GM23338 (cell line): ENCODE measurements at regions not wholly inside any gene's neighbourhood (a gene's known extent, or its start where the extent isn't known, plus 50 kb on each side); places are given as distances from the start of the nearest gene placed in this dataset.

Source experiments
- ATAC-seq: fragments of 200-7000 bp; cut with Tn5 transposase; 3 replicates; pipeline ENCODE4 v1.9.1; 2020
- DNase-seq: peaks from one replicate; pipeline ENCODE4 v3.0.0-alpha.2; 2015; ENCODE audit warnings: low spot score
- H2AFZ ChIP-seq: fragments of 200-600 bp; sonication (generic); 2 replicates; pipeline ENCODE4 v1.8.0; 2016; ENCODE audit warnings: antibody characterized with exemption, mild to moderate bottlenecking, moderate library complexity
- H3F3A ChIP-seq: fragments of 200-600 bp; sonication (generic); replicated peaks from 2 replicates; pipeline ENCODE4 v1.8.0; 2017; ENCODE audit warnings: antibody characterized with exemption, mixed run types, low read depth
- H3K27ac ChIP-seq: fragments of 200-600 bp; sonication (generic); 2 replicates; pipeline ENCODE4 v1.6.1; 2016; ENCODE audit warnings: low read depth
- H3K27me3 ChIP-seq: fragments of 200-600 bp; sonication (generic); 2 replicates; pipeline ENCODE4 v1.8.0; 2016; ENCODE audit warnings: mild to moderate bottlenecking, mixed run types, moderate library complexity; ENCODE audit not compliant: insufficient read depth
- H3K36me3 ChIP-seq: fragments of 200-600 bp; sonication (generic); 2 replicates; pipeline ENCODE4 v1.8.0; 2016; ENCODE audit warnings: mild to moderate bottlenecking; ENCODE audit not compliant: insufficient read depth
- H3K4me1 ChIP-seq: fragments of 200-600 bp; sonication (generic); 2 replicates; pipeline ENCODE4 v1.8.0; 2016; ENCODE audit warnings: mild to moderate bottlenecking, moderate library complexity; ENCODE audit not compliant: insufficient read depth
- H3K4me2 ChIP-seq: fragments of 200-600 bp; sonication (generic); 2 replicates; pipeline ENCODE4 v1.7.1; 2017; ENCODE audit warnings: mixed run types
- H3K4me3 ChIP-seq: fragments of 200-600 bp; sonication (generic); 2 replicates; pipeline ENCODE4 v1.6.1; 2016; ENCODE audit warnings: mixed run types
- H3K79me2 ChIP-seq: fragments of 200-600 bp; sonication (generic); replicated peaks from 2 replicates; pipeline ENCODE4 v1.8.0; 2017; ENCODE audit warnings: mild to moderate bottlenecking; ENCODE audit not compliant: insufficient read depth
- H3K9me2 ChIP-seq: fragments of 200-600 bp; sonication (generic); 2 replicates; pipeline ENCODE4 v1.8.0; 2017; ENCODE audit not compliant: insufficient read depth
- H4K20me1 ChIP-seq: fragments of 200-600 bp; sonication (generic); replicated peaks from 2 replicates; pipeline ENCODE4 v1.8.0; 2017; ENCODE audit warnings: mild to moderate bottlenecking; ENCODE audit not compliant: insufficient read depth
- H3K27ac Mint-ChIP-seq: 2 replicates; pipeline ENCODE4 v1.8.0; 2020; ENCODE audit warnings: inconsistent platforms, mild to moderate bottlenecking, moderate library complexity, mixed read lengths
- H3K27me3 Mint-ChIP-seq: 3 replicates; pipeline ENCODE4 v1.8.0; 2022; ENCODE audit warnings: low read depth, mild to moderate bottlenecking, moderate library complexity, mixed read lengths, inconsistent platforms; ENCODE audit not compliant: insufficient read depth, poor library complexity
- H3K36me3 Mint-ChIP-seq: 3 replicates; pipeline ENCODE4 v1.8.0; 2021; ENCODE audit warnings: low read depth, mild to moderate bottlenecking, inconsistent platforms, moderate library complexity, mixed read lengths
- H3K4me1 Mint-ChIP-seq: 3 replicates; pipeline ENCODE4 v1.8.0; 2020; ENCODE audit warnings: mild to moderate bottlenecking, inconsistent platforms, mixed read lengths
- H3K4me3 Mint-ChIP-seq: 3 replicates; pipeline ENCODE4 v1.8.0; 2021; ENCODE audit warnings: moderate library complexity, mild to moderate bottlenecking, inconsistent platforms, mixed read lengths
- H3K9me3 Mint-ChIP-seq: 3 replicates; pipeline ENCODE4 v1.8.0; 2020; ENCODE audit warnings: moderate library complexity, mild to moderate bottlenecking, inconsistent platforms, mixed read lengths
- CREB1 ChIP-seq: fragments of 250-450 bp; sonication (Bioruptor Pico); IDR thresholded peaks from 2 replicates; pipeline ENCODE4 v1.5.0; 2020; ENCODE audit warnings: low read depth, mild to moderate bottlenecking, moderate library complexity
- EZH2 ChIP-seq: fragments of 200-600 bp; sonication (generic); IDR thresholded peaks from one replicate; pipeline ENCODE4 v1.8.0; 2017; ENCODE audit warnings: antibody characterized with exemption, mild to moderate bottlenecking, low read depth; ENCODE audit not compliant: unreplicated experiment
- ZNF331 ChIP-seq: fragments of 250-450 bp; sonication (Bioruptor Pico); IDR thresholded peaks from 2 replicates; pipeline ENCODE4 v1.5.0; 2020; ENCODE audit warnings: low read depth, mild to moderate bottlenecking, moderate library complexity
- TF ChIP-seq, protein P1 (sequence below), 2 experiments: fragments of 200-600 bp in 1 of 2; sonication (generic) in 1 of 2; conservative IDR thresholded peaks; 2 replicates each; pipeline versions ENCODE4 v1.5.1 to v1.6.1; 2016 to 2017; ENCODE audit warnings: antibody characterized with exemption in 2 of 2, low read depth in 2 of 2, mild to moderate bottlenecking in 2 of 2, moderate library complexity in 1 of 2
- TF ChIP-seq, protein P2 (sequence below): fragments of 250-450 bp; sonication (Bioruptor Pico); IDR thresholded peaks from 2 replicates; pipeline ENCODE4 v1.5.0; 2020; ENCODE audit warnings: mild to moderate bottlenecking, moderate library complexity
- TF ChIP-seq, protein P3 (sequence below): IDR thresholded peaks from 2 replicates; pipeline ENCODE4 v1.6.1; 2016; ENCODE audit warnings: antibody characterized with exemption
- TF ChIP-seq, protein P4 (sequence below): IDR thresholded peaks from one replicate; pipeline ENCODE4 v1.6.1; 2018; ENCODE audit warnings: antibody characterized with exemption; ENCODE audit not compliant: unreplicated experiment

DNA sequence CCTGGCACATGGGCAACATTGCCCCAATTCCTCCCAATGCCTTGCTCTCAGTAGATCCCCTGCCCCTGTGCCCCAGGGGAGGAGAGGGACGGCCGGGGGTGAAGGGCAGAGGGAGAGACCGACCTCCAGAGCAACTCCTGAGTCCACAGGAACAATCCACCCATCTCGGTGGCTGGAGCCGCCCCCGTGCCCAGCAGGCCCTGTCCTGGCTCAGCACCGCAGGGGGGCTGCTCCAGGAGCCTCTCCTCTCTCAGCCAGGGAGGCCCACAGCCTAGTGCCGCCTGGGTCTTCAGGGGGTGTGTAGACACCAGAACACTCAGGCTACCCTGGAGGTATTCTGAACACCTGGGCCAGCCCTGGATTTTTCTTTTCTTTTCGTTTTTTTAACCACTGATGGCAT is 233.7 kb upstream of the SDK2 start:
- H2AFZ ChIP-seq = no peak overlapping the region
- H3K36me3 ChIP-seq = no peaks in the 10 kb centered on the region
- Mint-ChIP-seq H3K4me3 (no peak overlapping the region), H3K4me1 (no peaks in the 10 kb centered on the region), H3K36me3 (no peaks in the 10 kb centered on the region), H3K27me3 (peaks cover 8% of the 10 kb centered on the region), H3K9me3 (peaks cover 3% of the 10 kb centered on the region; the same call in 1 of the 3 replicates), H3K27ac (no peak overlapping the region)
- H3K27ac ChIP-seq = no peak overlapping the region
- no peaks in the 10 kb centered on the region for H3K4me1 ChIP-seq
- no peaks in the 10 kb centered on the region for H3K27me3 ChIP-seq
- no peaks in the 10 kb centered on the region for H3K79me2 ChIP-seq
- no peaks in the 10 kb centered on the region for H3F3A ChIP-seq
- DNase-seq (no peak), ATAC-seq (no peak)
- TF ChIP-seq, protein P1, sequence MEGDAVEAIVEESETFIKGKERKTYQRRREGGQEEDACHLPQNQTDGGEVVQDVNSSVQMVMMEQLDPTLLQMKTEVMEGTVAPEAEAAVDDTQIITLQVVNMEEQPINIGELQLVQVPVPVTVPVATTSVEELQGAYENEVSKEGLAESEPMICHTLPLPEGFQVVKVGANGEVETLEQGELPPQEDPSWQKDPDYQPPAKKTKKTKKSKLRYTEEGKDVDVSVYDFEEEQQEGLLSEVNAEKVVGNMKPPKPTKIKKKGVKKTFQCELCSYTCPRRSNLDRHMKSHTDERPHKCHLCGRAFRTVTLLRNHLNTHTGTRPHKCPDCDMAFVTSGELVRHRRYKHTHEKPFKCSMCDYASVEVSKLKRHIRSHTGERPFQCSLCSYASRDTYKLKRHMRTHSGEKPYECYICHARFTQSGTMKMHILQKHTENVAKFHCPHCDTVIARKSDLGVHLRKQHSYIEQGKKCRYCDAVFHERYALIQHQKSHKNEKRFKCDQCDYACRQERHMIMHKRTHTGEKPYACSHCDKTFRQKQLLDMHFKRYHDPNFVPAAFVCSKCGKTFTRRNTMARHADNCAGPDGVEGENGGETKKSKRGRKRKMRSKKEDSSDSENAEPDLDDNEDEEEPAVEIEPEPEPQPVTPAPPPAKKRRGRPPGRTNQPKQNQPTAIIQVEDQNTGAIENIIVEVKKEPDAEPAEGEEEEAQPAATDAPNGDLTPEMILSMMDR (conservative IDR thresholded peaks at IDR 0.05; ENCODE audit: low read depth in 2 of 2) = no peak
- TF ChIP-seq, protein P2, sequence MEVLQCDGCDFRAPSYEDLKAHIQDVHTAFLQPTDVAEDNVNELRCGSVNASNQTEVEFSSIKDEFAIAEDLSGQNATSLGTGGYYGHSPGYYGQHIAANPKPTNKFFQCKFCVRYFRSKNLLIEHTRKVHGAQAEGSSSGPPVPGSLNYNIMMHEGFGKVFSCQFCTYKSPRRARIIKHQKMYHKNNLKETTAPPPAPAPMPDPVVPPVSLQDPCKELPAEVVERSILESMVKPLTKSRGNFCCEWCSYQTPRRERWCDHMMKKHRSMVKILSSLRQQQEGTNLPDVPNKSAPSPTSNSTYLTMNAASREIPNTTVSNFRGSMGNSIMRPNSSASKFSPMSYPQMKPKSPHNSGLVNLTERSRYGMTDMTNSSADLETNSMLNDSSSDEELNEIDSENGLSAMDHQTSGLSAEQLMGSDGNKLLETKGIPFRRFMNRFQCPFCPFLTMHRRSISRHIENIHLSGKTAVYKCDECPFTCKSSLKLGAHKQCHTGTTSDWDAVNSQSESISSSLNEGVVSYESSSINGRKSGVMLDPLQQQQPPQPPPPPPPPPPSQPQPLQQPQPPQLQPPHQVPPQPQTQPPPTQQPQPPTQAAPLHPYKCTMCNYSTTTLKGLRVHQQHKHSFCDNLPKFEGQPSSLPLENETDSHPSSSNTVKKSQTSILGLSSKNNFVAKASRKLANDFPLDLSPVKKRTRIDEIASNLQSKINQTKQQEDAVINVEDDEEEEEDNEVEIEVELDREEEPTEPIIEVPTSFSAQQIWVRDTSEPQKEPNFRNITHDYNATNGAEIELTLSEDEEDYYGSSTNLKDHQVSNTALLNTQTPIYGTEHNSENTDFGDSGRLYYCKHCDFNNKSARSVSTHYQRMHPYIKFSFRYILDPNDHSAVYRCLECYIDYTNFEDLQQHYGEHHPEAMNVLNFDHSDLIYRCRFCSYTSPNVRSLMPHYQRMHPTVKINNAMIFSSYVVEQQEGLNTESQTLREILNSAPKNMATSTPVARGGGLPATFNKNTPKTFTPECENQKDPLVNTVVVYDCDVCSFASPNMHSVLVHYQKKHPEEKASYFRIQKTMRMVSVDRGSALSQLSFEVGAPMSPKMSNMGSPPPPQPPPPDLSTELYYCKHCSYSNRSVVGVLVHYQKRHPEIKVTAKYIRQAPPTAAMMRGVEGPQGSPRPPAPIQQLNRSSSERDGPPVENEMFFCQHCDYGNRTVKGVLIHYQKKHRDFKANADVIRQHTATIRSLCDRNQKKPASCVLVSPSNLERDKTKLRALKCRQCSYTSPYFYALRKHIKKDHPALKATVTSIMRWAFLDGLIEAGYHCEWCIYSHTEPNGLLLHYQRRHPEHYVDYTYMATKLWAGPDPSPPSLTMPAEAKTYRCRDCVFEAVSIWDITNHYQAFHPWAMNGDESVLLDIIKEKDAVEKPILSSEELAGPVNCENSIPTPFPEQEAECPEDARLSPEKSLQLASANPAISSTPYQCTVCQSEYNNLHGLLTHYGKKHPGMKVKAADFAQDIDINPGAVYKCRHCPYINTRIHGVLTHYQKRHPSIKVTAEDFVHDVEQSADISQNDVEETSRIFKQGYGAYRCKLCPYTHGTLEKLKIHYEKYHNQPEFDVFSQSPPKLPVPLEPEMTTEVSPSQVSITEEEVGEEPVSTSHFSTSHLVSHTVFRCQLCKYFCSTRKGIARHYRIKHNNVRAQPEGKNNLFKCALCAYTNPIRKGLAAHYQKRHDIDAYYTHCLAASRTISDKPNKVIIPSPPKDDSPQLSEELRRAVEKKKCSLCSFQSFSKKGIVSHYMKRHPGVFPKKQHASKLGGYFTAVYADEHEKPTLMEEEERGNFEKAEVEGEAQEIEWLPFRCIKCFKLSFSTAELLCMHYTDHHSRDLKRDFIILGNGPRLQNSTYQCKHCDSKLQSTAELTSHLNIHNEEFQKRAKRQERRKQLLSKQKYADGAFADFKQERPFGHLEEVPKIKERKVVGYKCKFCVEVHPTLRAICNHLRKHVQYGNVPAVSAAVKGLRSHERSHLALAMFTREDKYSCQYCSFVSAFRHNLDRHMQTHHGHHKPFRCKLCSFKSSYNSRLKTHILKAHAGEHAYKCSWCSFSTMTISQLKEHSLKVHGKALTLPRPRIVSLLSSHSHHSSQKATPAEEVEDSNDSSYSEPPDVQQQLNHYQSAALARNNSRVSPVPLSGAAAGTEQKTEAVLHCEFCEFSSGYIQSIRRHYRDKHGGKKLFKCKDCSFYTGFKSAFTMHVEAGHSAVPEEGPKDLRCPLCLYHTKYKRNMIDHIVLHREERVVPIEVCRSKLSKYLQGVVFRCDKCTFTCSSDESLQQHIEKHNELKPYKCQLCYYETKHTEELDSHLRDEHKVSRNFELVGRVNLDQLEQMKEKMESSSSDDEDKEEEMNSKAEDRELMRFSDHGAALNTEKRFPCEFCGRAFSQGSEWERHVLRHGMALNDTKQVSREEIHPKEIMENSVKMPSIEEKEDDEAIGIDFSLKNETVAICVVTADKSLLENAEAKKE (CRISPR knock-in tag) = no peak
- TF ChIP-seq, protein P3, sequence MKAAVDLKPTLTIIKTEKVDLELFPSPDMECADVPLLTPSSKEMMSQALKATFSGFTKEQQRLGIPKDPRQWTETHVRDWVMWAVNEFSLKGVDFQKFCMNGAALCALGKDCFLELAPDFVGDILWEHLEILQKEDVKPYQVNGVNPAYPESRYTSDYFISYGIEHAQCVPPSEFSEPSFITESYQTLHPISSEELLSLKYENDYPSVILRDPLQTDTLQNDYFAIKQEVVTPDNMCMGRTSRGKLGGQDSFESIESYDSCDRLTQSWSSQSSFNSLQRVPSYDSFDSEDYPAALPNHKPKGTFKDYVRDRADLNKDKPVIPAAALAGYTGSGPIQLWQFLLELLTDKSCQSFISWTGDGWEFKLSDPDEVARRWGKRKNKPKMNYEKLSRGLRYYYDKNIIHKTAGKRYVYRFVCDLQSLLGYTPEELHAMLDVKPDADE = no peak
- TF ChIP-seq ZNF331 = no peak
- no peak for TF ChIP-seq CREB1
- TF ChIP-seq EZH2 = no peak
- TF ChIP-seq, protein P4, sequence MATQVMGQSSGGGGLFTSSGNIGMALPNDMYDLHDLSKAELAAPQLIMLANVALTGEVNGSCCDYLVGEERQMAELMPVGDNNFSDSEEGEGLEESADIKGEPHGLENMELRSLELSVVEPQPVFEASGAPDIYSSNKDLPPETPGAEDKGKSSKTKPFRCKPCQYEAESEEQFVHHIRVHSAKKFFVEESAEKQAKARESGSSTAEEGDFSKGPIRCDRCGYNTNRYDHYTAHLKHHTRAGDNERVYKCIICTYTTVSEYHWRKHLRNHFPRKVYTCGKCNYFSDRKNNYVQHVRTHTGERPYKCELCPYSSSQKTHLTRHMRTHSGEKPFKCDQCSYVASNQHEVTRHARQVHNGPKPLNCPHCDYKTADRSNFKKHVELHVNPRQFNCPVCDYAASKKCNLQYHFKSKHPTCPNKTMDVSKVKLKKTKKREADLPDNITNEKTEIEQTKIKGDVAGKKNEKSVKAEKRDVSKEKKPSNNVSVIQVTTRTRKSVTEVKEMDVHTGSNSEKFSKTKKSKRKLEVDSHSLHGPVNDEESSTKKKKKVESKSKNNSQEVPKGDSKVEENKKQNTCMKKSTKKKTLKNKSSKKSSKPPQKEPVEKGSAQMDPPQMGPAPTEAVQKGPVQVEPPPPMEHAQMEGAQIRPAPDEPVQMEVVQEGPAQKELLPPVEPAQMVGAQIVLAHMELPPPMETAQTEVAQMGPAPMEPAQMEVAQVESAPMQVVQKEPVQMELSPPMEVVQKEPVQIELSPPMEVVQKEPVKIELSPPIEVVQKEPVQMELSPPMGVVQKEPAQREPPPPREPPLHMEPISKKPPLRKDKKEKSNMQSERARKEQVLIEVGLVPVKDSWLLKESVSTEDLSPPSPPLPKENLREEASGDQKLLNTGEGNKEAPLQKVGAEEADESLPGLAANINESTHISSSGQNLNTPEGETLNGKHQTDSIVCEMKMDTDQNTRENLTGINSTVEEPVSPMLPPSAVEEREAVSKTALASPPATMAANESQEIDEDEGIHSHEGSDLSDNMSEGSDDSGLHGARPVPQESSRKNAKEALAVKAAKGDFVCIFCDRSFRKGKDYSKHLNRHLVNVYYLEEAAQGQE = no peak
- H3K4me2 ChIP-seq = no peak overlapping the region
- no peak overlapping the region for H3K4me3 ChIP-seq
- H3K9me2 ChIP-seq = no peaks in the 10 kb centered on the region
- H4K20me1 ChIP-seq = no peaks in the 10 kb centered on the region; the same call in 1 of the 2 replicates
